ENCODE measurements at regions not wholly inside any gene's neighbourhood (a gene's known extent, or its start where the extent isn't known, plus 50 kb on each side); places are given as distances from the start of the nearest gene placed in this dataset.

DNA sequence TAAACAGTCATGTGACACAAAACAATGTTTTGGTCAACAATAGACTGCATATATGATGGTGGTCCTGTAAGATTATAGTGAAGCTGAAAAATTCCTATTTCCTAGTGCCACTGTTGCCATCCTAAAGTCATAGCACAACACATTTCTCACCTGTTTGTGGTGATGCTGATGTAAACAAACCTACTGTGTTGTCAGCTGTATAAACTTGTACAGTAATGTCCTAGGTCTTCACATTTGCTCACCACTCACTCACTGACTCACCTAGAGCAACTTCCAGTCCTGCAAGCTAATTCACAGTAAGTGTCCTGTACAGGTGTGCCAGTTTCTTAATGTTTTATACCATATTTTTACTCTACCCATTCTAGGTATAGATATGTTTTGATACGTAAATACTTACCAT is 326.1 kb upstream of the USP24 start:
- no peak for TF ChIP-seq REST (IDR thresholded peaks at IDR 0.05; ENCODE audit: low read depth)
- no peak for TF ChIP-seq TAF1 (IDR thresholded peaks at IDR 0.05; ENCODE audit: low read depth)
- TF ChIP-seq TCF12 (IDR thresholded peaks at IDR 0.05; ENCODE audit: low read depth), result no peak
- TF ChIP-seq, protein P1, sequence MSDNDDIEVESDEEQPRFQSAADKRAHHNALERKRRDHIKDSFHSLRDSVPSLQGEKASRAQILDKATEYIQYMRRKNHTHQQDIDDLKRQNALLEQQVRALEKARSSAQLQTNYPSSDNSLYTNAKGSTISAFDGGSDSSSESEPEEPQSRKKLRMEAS (IDR thresholded peaks at IDR 0.05), result no peak
- TF ChIP-seq FOXM1 (IDR thresholded peaks at IDR 0.05; ENCODE audit: borderline replicate concordance, low read depth), result no peak
- no peak for TF ChIP-seq YY1 (IDR thresholded peaks at IDR 0.05; ENCODE audit: low read depth)
- TF ChIP-seq RAD21 (IDR thresholded peaks at IDR 0.05; ENCODE audit: low read depth), result no peak
- no peak for TF ChIP-seq TEAD4 (IDR thresholded peaks at IDR 0.05)

- TF ChIP-seq YY1 (IDR thresholded peaks at IDR 0.05; ENCODE audit: low read depth), result no peak
- no peak for TF ChIP-seq ZBTB7A (IDR thresholded peaks at IDR 0.05; ENCODE audit: low read depth)
- TF ChIP-seq TCF12 (IDR thresholded peaks at IDR 0.05; ENCODE audit: low read depth), result no peak
- TF ChIP-seq CREB1 (IDR thresholded peaks at IDR 0.05; ENCODE audit: low read depth), result no peak
- no peak for TF ChIP-seq FOXM1 (IDR thresholded peaks at IDR 0.05; ENCODE audit: borderline replicate concordance, low read depth)
- TF ChIP-seq TAF1 (IDR thresholded peaks at IDR 0.05; ENCODE audit: low read depth), result no peak
- TF ChIP-seq REST (IDR thresholded peaks at IDR 0.05; ENCODE audit: low read depth), result no peak
- no peak for TF ChIP-seq TEAD4 (IDR thresholded peaks at IDR 0.05)
- TF ChIP-seq RAD21 (IDR thresholded peaks at IDR 0.05; ENCODE audit: low read depth), result no peak
- TF ChIP-seq, protein P1 (IDR thresholded peaks at IDR 0.05), result no peak
- TF ChIP-seq EGR1 (IDR thresholded peaks at IDR 0.05), result no peak
Observed at GRCh38 chr1:55539652-55540512, 324.7 kb upstream of the USP24 start.

DNA sequence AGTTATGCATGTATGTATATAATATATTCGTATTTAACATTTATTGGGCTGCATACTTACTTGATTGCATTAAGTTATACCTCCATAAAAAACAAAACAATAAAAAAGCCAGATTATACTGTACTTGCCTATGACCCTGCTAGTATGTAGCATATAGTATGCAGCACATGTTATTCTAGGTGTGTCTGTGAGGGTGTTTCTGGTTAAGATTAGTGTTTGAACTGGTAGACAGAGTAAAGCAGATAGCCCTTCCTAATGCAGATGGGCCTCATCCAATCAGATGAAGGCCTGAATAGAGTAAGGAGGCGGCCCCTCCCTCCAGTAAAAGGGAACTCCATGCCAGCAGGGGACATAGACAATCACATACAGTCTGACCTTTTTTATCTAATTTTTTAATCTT is 323.3 kb upstream of the USP24 start:
- TF ChIP-seq RAD21 (IDR thresholded peaks at IDR 0.05; ENCODE audit: low read depth), result no peak
- no peak for TF ChIP-seq FOXM1 (IDR thresholded peaks at IDR 0.05; ENCODE audit: borderline replicate concordance, low read depth)
- TF ChIP-seq TCF12 (IDR thresholded peaks at IDR 0.05; ENCODE audit: low read depth), result no peak

DNA sequence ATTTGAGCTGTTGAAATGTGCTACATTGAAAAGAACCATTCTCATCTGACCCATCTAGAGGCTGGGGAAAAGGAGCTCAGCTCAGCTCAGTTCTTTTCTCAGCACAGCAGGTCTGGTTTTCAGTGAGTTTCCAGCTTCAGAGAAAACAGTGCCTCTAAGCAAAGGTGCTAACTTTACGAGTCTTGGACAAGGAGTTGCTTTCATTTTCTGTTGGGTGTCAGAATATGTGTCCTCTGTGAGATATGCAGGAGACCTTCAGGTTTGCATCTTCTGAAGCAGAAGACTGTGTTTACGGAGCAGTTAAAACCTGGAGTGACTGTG is 321.3 kb upstream of the USP24 start:
- TF ChIP-seq TEAD4 (IDR thresholded peaks at IDR 0.05) (no peak), CEBPB (IDR thresholded peaks at IDR 0.05) (no peak), CREB1 (IDR thresholded peaks at IDR 0.05; ENCODE audit: low read depth) (no peak), NFIC (IDR thresholded peaks at IDR 0.05) (no peak), FOXM1 (IDR thresholded peaks at IDR 0.05; ENCODE audit: borderline replicate concordance, low read depth) (no peak), TAF1 (IDR thresholded peaks at IDR 0.05; ENCODE audit: low read depth) (no peak), REST (IDR thresholded peaks at IDR 0.05; ENCODE audit: low read depth) (no peak), EGR1 (IDR thresholded peaks at IDR 0.05) (no peak), EP300 (IDR thresholded peaks at IDR 0.05; ENCODE audit: borderline replicate concordance) (no peak), RAD21 (IDR thresholded peaks at IDR 0.05; ENCODE audit: low read depth) (no peak)
- TF ChIP-seq, protein P2, sequence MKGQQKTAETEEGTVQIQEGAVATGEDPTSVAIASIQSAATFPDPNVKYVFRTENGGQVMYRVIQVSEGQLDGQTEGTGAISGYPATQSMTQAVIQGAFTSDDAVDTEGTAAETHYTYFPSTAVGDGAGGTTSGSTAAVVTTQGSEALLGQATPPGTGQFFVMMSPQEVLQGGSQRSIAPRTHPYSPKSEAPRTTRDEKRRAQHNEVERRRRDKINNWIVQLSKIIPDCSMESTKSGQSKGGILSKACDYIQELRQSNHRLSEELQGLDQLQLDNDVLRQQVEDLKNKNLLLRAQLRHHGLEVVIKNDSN (IDR thresholded peaks at IDR 0.05), result no peak
